ENCODE measurements at regions not wholly inside any gene's neighbourhood (a gene's known extent, or its start where the extent isn't known, plus 50 kb on each side); places are given as distances from the start of the nearest gene placed in this dataset.

DNA sequence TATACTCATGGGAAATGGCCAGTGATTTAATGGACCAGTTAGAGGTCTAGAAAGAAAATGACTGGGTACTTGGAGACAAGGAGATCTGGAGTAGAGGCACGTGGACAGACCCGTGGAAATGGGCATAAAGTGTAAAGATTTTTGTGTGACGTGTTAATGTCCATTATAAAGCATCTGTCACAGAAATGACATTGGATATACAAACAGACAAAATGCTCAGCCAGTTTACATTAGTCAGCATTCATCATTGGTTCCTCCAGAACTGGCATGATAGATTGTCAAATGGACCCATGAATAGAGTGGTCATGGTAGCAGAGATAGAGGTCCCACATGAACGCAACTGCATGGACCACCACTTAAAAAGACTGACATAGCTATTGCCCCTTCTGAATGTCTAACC, 144.1 kb upstream of the GALNT15 start:
- TF ChIP-seq, protein P1, sequence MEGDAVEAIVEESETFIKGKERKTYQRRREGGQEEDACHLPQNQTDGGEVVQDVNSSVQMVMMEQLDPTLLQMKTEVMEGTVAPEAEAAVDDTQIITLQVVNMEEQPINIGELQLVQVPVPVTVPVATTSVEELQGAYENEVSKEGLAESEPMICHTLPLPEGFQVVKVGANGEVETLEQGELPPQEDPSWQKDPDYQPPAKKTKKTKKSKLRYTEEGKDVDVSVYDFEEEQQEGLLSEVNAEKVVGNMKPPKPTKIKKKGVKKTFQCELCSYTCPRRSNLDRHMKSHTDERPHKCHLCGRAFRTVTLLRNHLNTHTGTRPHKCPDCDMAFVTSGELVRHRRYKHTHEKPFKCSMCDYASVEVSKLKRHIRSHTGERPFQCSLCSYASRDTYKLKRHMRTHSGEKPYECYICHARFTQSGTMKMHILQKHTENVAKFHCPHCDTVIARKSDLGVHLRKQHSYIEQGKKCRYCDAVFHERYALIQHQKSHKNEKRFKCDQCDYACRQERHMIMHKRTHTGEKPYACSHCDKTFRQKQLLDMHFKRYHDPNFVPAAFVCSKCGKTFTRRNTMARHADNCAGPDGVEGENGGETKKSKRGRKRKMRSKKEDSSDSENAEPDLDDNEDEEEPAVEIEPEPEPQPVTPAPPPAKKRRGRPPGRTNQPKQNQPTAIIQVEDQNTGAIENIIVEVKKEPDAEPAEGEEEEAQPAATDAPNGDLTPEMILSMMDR (IDR thresholded peaks at IDR 0.05): no peak
- H3K4me1 Mint-ChIP-seq (ENCODE audit: unreplicated experiment): peaks cover 19% of the 10 kb centered on the region
- H3K36me3 Mint-ChIP-seq (ENCODE audit: unreplicated experiment): no peaks in the 10 kb centered on the region
- no peak overlapping the region for H3K27ac Mint-ChIP-seq (ENCODE audit: unreplicated experiment)
- no peak for DNase-seq (ENCODE audit: extremely low spot score, unreplicated experiment)
- no peak overlapping the region for H3K4me3 Mint-ChIP-seq (ENCODE audit: unreplicated experiment)
- H3K27me3 Mint-ChIP-seq (ENCODE audit: unreplicated experiment): no peaks in the 10 kb centered on the region
- peaks cover 6% of the 10 kb centered on the region for H3K9me3 Mint-ChIP-seq (ENCODE audit: unreplicated experiment)

DNA sequence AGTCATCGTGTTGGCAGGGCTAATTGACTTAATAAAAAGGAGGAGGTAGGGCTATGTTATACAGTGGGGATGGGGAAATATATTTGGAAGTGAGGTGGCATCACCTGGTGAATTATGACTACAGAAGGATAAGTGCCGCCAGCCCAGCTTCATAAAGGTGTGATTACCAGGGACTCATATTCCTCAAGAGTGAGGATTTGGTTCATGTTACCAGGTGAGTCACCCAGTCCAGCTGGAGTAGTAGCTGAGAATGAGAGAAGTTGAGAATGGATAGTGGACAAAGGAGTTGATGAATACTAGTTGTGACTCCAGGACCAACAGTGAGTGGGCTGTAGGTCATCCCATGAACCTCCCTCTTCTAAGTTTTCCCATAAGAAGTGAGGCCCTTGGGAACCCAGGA, 143.0 kb upstream of the GALNT15 start:
- H3K4me3 Mint-ChIP-seq (ENCODE audit: unreplicated experiment): no peak overlapping the region
- no peaks in the 10 kb centered on the region for H3K27me3 Mint-ChIP-seq (ENCODE audit: unreplicated experiment)
- peaks cover 19% of the 10 kb centered on the region for H3K4me1 Mint-ChIP-seq (ENCODE audit: unreplicated experiment)
- no peak for DNase-seq (ENCODE audit: extremely low spot score, unreplicated experiment)
- TF ChIP-seq, protein P1 (IDR thresholded peaks at IDR 0.05): no peak
- no peaks in the 10 kb centered on the region for H3K36me3 Mint-ChIP-seq (ENCODE audit: unreplicated experiment)
- no peak overlapping the region for H3K27ac Mint-ChIP-seq (ENCODE audit: unreplicated experiment)
- H3K9me3 Mint-ChIP-seq (ENCODE audit: unreplicated experiment): peaks cover 6% of the 10 kb centered on the region

DNA sequence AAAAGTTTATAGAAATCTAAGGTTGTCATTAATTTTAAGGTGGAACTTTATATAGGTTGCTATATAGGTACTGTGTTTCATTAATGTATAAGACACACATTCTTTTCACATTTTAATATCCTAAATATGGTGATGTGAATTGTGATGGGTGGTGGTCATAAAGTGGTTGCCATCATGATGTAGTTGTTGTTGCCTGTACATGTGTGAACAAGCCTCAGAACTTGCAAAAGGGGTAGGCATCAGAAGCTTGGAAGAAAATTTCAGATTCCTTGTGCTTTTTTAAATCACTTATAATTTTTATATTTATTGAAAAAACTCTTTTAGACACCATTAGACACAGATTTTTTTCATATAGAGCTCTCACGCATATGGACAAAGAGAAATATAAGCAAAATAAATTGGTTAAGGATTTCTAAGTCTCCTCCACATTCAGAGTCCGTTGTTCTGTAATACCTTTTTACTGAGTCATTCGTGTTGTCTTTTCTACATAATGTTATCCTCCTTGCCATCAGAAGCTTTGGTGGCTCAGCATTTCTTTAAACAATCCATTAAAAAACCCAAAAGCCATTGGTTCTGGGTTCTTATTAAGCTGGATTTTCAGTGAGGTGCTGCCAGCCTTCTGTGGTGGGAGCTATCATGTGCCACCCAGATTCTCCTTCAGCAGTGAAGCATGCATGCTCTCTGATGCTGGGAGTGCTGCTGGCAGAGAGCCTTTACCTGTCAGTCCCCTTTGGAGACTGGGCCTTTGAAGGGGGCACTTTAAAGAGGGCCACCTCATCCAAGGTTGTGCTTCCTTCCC, 140.4 kb upstream of the GALNT15 start:
- Mint-ChIP-seq H3K4me3 (ENCODE audit: unreplicated experiment) (no peak overlapping the region), H3K27ac (ENCODE audit: unreplicated experiment) (no peak overlapping the region), H3K27me3 (ENCODE audit: unreplicated experiment) (no peaks in the 10 kb centered on the region), H3K4me1 (ENCODE audit: unreplicated experiment) (peaks cover 8% of the 10 kb centered on the region), H3K9me3 (ENCODE audit: unreplicated experiment) (peaks cover 11% of the 10 kb centered on the region), H3K36me3 (ENCODE audit: unreplicated experiment) (no peaks in the 10 kb centered on the region)
- TF ChIP-seq, protein P1 (IDR thresholded peaks at IDR 0.05): no peak
- DNase-seq (ENCODE audit: extremely low spot score, unreplicated experiment): no peak

DNA sequence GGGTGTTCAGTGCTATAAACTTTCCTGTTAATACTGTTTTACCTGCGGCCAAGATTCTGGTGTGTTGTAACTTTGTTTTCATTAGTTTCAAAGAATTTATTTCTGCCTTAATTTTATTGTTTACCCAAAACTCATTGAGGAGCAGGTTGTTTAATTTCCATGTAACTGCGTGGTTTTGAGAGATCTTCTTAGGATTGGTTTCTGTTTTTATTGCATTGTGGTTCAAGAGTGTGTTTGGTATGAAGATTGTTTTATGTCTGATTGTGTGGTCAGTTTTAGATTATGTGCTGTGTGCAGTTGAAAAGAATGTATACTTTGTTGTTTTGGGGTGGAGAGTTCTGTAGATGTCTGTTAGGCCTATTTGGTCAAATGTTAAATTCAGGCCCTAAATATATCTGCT, 133.5 kb upstream of the GALNT15 start:
- DNase-seq (ENCODE audit: extremely low spot score, unreplicated experiment): no peak
- H3K4me3 Mint-ChIP-seq (ENCODE audit: unreplicated experiment): no peak overlapping the region
- H3K36me3 Mint-ChIP-seq (ENCODE audit: unreplicated experiment): no peaks in the 10 kb centered on the region
- no peaks in the 10 kb centered on the region for H3K27me3 Mint-ChIP-seq (ENCODE audit: unreplicated experiment)
- H3K9me3 Mint-ChIP-seq (ENCODE audit: unreplicated experiment): peaks cover 5% of the 10 kb centered on the region
- no peak overlapping the region for H3K27ac Mint-ChIP-seq (ENCODE audit: unreplicated experiment)
- no peaks in the 10 kb centered on the region for H3K4me1 Mint-ChIP-seq (ENCODE audit: unreplicated experiment)
- TF ChIP-seq, protein P1 (IDR thresholded peaks at IDR 0.05): no peak

DNA sequence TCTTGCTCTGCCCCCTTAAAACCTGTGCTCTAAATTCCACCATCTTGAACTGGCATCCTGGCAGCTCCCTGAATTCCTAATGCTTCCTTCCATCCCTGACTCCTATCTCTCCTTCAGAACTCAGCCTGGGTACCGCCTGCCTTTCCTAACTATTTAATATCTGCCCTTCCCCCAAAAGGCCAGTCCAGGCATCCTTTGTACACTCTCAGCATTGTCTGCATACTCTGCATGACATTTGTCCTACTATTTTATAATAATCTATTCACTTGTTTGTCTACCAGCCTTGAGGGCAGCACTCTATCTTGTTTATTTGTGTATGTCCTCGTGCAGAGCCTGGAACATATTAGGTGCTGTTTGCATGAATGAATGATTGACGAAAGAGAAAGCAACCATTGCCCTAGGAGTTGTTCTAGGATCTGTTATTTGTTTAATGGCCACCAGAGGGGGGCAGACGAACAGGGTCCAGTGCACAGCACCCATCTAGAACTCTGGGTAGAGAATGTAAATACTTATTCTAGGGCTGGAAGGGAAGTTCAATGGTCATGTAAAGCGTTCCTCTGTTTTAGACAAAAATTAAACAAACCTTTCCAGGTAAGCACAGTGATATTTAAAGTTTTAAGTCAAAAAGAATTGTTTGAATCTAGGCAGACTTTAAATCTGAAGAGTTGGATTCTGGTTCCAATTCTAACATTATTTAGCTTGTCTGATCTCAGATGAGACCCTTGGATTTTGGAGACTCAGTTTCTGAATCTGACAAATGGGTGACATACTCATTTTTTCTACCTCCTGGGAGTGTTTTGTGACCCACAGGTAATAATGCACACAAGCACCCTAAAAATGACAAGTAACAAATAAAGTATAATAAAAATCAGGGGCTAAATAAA, 125.8 kb upstream of the GALNT15 start:
- no peaks in the 10 kb centered on the region for H3K27me3 Mint-ChIP-seq (ENCODE audit: unreplicated experiment)
- DNase-seq (ENCODE audit: extremely low spot score, unreplicated experiment): no peak

More for the DNA sequence above, 125.8 kb upstream of the GALNT15 start:
- H3K27ac Mint-ChIP-seq (ENCODE audit: unreplicated experiment): no peak overlapping the region
- TF ChIP-seq, protein P1 (IDR thresholded peaks at IDR 0.05): peak; percentile 89
- H3K9me3 Mint-ChIP-seq (ENCODE audit: unreplicated experiment): no peaks in the 10 kb centered on the region
- no peaks in the 10 kb centered on the region for H3K36me3 Mint-ChIP-seq (ENCODE audit: unreplicated experiment)
- H3K4me3 Mint-ChIP-seq (ENCODE audit: unreplicated experiment): peak overlapping the region; percentile 36
- H3K4me1 Mint-ChIP-seq (ENCODE audit: unreplicated experiment): peaks cover 14% of the 10 kb centered on the region
